HFFc6 (cell line): ENCODE measurements at regions not wholly inside any gene's neighbourhood (a gene's known extent, or its start where the extent isn't known, plus 50 kb on each side); places are given as distances from the start of the nearest gene placed in this dataset.
A peak's percentile ranks its signal among the peaks of the same experiment; 100 is the strongest.

Source experiments
- DNase-seq: peaks from one replicate; pipeline ENCODE4 v3.0.0-alpha.2; 2018
- H3K27ac Mint-ChIP-seq: 2 replicates; pipeline ENCODE4 v1.8.0; 2020; ENCODE audit warnings: mild to moderate bottlenecking, mixed read lengths
- H3K27me3 Mint-ChIP-seq: 2 replicates; pipeline ENCODE4 v1.8.0; 2021; ENCODE audit warnings: mild to moderate bottlenecking, moderate library complexity, mixed read lengths; ENCODE audit not compliant: insufficient read depth
- H3K36me3 Mint-ChIP-seq: 2 replicates; pipeline ENCODE4 v1.8.0; 2021; ENCODE audit warnings: low read depth, mixed read lengths
- H3K4me1 Mint-ChIP-seq: 2 replicates; pipeline ENCODE4 v1.8.0; 2020; ENCODE audit warnings: low read depth, mixed read lengths
- H3K4me3 Mint-ChIP-seq: 2 replicates; pipeline ENCODE4 v1.8.0; 2020; ENCODE audit warnings: mild to moderate bottlenecking, moderate library complexity, mixed read lengths
- H3K9me3 Mint-ChIP-seq: 2 replicates; pipeline ENCODE4 v1.8.0; 2020; ENCODE audit warnings: mild to moderate bottlenecking, mixed read lengths
- CTCF ChIP-seq: fragments of 200-600 bp; sonication (generic); IDR thresholded peaks from 2 replicates; pipeline ENCODE4 v1.5.0; 2021; ENCODE audit warnings: antibody characterized with exemption, mild to moderate bottlenecking

- peak; percentile 50 for DNase-seq
- no peak for TF ChIP-seq CTCF
- Mint-ChIP-seq H3K9me3 (no peaks in the 10 kb centered on the region), H3K36me3 (no peaks in the 10 kb centered on the region), H3K4me1 (peaks cover 19% of the 10 kb centered on the region), H3K27ac (peak overlapping the region; percentile 50), H3K27me3 (no peaks in the 10 kb centered on the region), H3K4me3 (no peak overlapping the region)
Observed at GRCh38 chr4:28469886-28470285, 1609.2 kb downstream of the STIM2 start.

- TF ChIP-seq CTCF, result no peak
- DNase-seq, result no peak
- H3K36me3 Mint-ChIP-seq, result no peaks in the 10 kb centered on the region
- no peaks in the 10 kb centered on the region for H3K9me3 Mint-ChIP-seq
- no peak overlapping the region for H3K4me3 Mint-ChIP-seq
- H3K27me3 Mint-ChIP-seq, result no peaks in the 10 kb centered on the region
- no peak overlapping the region for H3K27ac Mint-ChIP-seq
- H3K4me1 Mint-ChIP-seq, result peaks cover 2% of the 10 kb centered on the region
Observed at GRCh38 chr4:28475381-28475780, 1614.7 kb downstream of the STIM2 start.

GRCh38 chr4:28479666-28480065 lies 1619.0 kb downstream of the STIM2 start:
- Mint-ChIP-seq H3K27ac (no peak overlapping the region), H3K9me3 (no peaks in the 10 kb centered on the region), H3K36me3 (no peaks in the 10 kb centered on the region), H3K4me1 (peaks cover 15% of the 10 kb centered on the region), H3K4me3 (no peak overlapping the region), H3K27me3 (no peaks in the 10 kb centered on the region)
- TF ChIP-seq CTCF, result no peak
- no peak for DNase-seq

GRCh38 chr4:28481565-28481964 lies 1620.9 kb downstream of the STIM2 start:
- H3K27me3 Mint-ChIP-seq, result peaks cover 2% of the 10 kb centered on the region; the same call in 1 of the 2 replicates
- no peak for DNase-seq
- peaks cover 15% of the 10 kb centered on the region for H3K4me1 Mint-ChIP-seq
- TF ChIP-seq CTCF, result no peak
- no peaks in the 10 kb centered on the region for H3K9me3 Mint-ChIP-seq
- no peaks in the 10 kb centered on the region for H3K36me3 Mint-ChIP-seq
- no peak overlapping the region for H3K27ac Mint-ChIP-seq
- no peak overlapping the region for H3K4me3 Mint-ChIP-seq

GRCh38 chr4:28482580-28483270 lies 1622.1 kb downstream of the STIM2 start:
- no peak for TF ChIP-seq CTCF
- Mint-ChIP-seq H3K9me3 (no peaks in the 10 kb centered on the region), H3K36me3 (no peaks in the 10 kb centered on the region), H3K4me3 (no peak overlapping the region), H3K27ac (peak overlapping the region; percentile 20; the same call in 1 of the 2 replicates), H3K4me1 (peaks cover 15% of the 10 kb centered on the region), H3K27me3 (peaks cover 2% of the 10 kb centered on the region; the same call in 1 of the 2 replicates)
- peak; percentile 16 for DNase-seq
